H9 (cell line): ENCODE measurements at regions not wholly inside any gene's neighbourhood (a gene's known extent, or its start where the extent isn't known, plus 50 kb on each side); places are given as distances from the start of the nearest gene placed in this dataset.

Experiments used
- DNase-seq: peaks from one replicate; pipeline ENCODE4 v3.0.0-alpha.2; 2017
- H2AFZ ChIP-seq: one replicate; pipeline ENCODE4 v1.6.1; 2013; ENCODE audit warnings: mild to moderate bottlenecking, low read length, control low read depth, moderate library complexity
- H2AK5ac ChIP-seq: 2 replicates; pipeline ENCODE4 v1.6.1; 2013; ENCODE audit warnings: low read length, control low read depth, mixed read lengths; ENCODE audit not compliant: insufficient read length
- H2BK120ac ChIP-seq: one replicate; pipeline ENCODE4 v1.6.1; 2013; ENCODE audit warnings: low read depth, mild to moderate bottlenecking, low read length, control low read depth, inconsistent platforms; ENCODE audit not compliant: poor library complexity, severe bottlenecking
- H2BK12ac ChIP-seq: 2 replicates; pipeline ENCODE4 v1.6.1; 2013; ENCODE audit warnings: low read length, control low read depth, mixed read lengths, low read depth; ENCODE audit not compliant: insufficient read length
- H2BK15ac ChIP-seq: 2 replicates; pipeline ENCODE4 v1.6.1; 2013; ENCODE audit warnings: low read depth, low read length, control low read depth
- H2BK20ac ChIP-seq: one replicate; pipeline ENCODE4 v1.6.1; 2013; ENCODE audit warnings: low read depth, mild to moderate bottlenecking, low read length, control low read depth, inconsistent platforms; ENCODE audit not compliant: poor library complexity, severe bottlenecking
- H2BK5ac ChIP-seq: 2 replicates; pipeline ENCODE4 v1.6.1; 2013; ENCODE audit warnings: low read length, control low read depth, mixed read lengths; ENCODE audit not compliant: insufficient read length
- H3K14ac ChIP-seq: 2 replicates; pipeline ENCODE4 v1.6.1; 2013; ENCODE audit warnings: low read length, control low read depth; ENCODE audit not compliant: insufficient read depth
- H3K18ac ChIP-seq: 2 replicates; pipeline ENCODE4 v1.6.1; 2013; ENCODE audit warnings: low read depth, mild to moderate bottlenecking, mixed read lengths, low read length, control low read depth; ENCODE audit not compliant: insufficient read length
- H3K23ac ChIP-seq: 2 replicates; pipeline ENCODE4 v1.6.1; 2013; ENCODE audit warnings: low read length, control low read depth, mixed read lengths, low read depth; ENCODE audit not compliant: insufficient read length
- H3K23me2 ChIP-seq: 2 replicates; pipeline ENCODE4 v1.6.1; 2013; ENCODE audit warnings: low read depth, mild to moderate bottlenecking, mixed read lengths, low read length, control low read depth; ENCODE audit not compliant: insufficient read length, poor library complexity, severe bottlenecking
- H3K27ac ChIP-seq: 2 replicates; pipeline ENCODE4 v1.5.1; 2013; ENCODE audit warnings: low read length, control low read depth, mixed read lengths, low read depth; ENCODE audit not compliant: insufficient read length
- H3K27me3 ChIP-seq: 2 replicates; pipeline ENCODE4 v1.6.1; 2013; ENCODE audit warnings: low read length, control low read depth, inconsistent platforms; ENCODE audit not compliant: insufficient read depth
- H3K4ac ChIP-seq: 2 replicates; pipeline ENCODE4 v1.6.1; 2013; ENCODE audit warnings: low read depth, mild to moderate bottlenecking, control low read depth, inconsistent platforms, low read length, moderate library complexity
- H3K4me1 ChIP-seq: 2 replicates; pipeline ENCODE4 v1.6.1; 2013; ENCODE audit warnings: low read length, control low read depth, inconsistent platforms; ENCODE audit not compliant: insufficient read depth
- H3K4me2 ChIP-seq: 2 replicates; pipeline ENCODE4 v1.6.1; 2013; ENCODE audit warnings: low read length, control low read depth, mixed read lengths; ENCODE audit not compliant: insufficient read length, insufficient read depth
- H3K56ac ChIP-seq: 2 replicates; pipeline ENCODE4 v1.6.1; 2013; ENCODE audit warnings: low read depth, mild to moderate bottlenecking, mixed read lengths, low read length, control low read depth; ENCODE audit not compliant: insufficient read length
- H3K79me1 ChIP-seq: 2 replicates; pipeline ENCODE4 v1.6.1; 2013; ENCODE audit warnings: low read depth, mild to moderate bottlenecking, moderate library complexity, low read length, control low read depth, inconsistent platforms; ENCODE audit not compliant: insufficient read depth, poor library complexity, severe bottlenecking
- H3K79me2 ChIP-seq: 2 replicates; pipeline ENCODE4 v1.6.1; 2013; ENCODE audit warnings: low read length, control low read depth, inconsistent platforms; ENCODE audit not compliant: insufficient read depth
- H3K9ac ChIP-seq: 2 replicates; pipeline ENCODE4 v1.6.1; 2013; ENCODE audit warnings: low read length, control low read depth, mixed read lengths; ENCODE audit not compliant: insufficient read length; ENCODE audit errors: extremely low read depth
- H3K9me3 ChIP-seq: one replicate; pipeline ENCODE4 v1.6.1; 2013; ENCODE audit warnings: low read depth, low read length, inconsistent platforms; ENCODE audit not compliant: control insufficient read depth
- H3T11ph ChIP-seq: one replicate; pipeline ENCODE4 v1.6.1; 2013; ENCODE audit warnings: mild to moderate bottlenecking, low read length, control low read depth, inconsistent platforms
- H4K20me1 ChIP-seq: one replicate; pipeline ENCODE4 v1.6.1; 2013; ENCODE audit not compliant: control insufficient read depth, insufficient read length, insufficient read depth
- H4K5ac ChIP-seq: 2 replicates; pipeline ENCODE4 v1.6.1; 2013; ENCODE audit warnings: low read depth, mild to moderate bottlenecking, mixed read lengths, low read length, control low read depth; ENCODE audit not compliant: insufficient read length
- H4K8ac ChIP-seq: replicated peaks from 2 replicates; pipeline ENCODE4 v1.6.1; 2013; ENCODE audit warnings: low read length, control low read depth, mixed read lengths, low read depth; ENCODE audit not compliant: insufficient read length
- H4K91ac ChIP-seq: 2 replicates; pipeline ENCODE4 v1.6.1; 2013; ENCODE audit warnings: low read depth, mild to moderate bottlenecking, moderate library complexity, mixed read lengths, low read length, control low read depth; ENCODE audit not compliant: insufficient read length
- H3K27ac Mint-ChIP-seq, 3 experiments: 2 replicates in 2 of 3; 3 replicates in 1 of 3; pipeline ENCODE4 v1.8.0; 2020 to 2021; ENCODE audit warnings: mixed read lengths in 3 of 3, mild to moderate bottlenecking in 1 of 3, moderate library complexity in 1 of 3
- H3K27me3 Mint-ChIP-seq: 2 replicates; pipeline ENCODE4 v1.8.0; 2021; ENCODE audit warnings: low read depth, mild to moderate bottlenecking, moderate library complexity, mixed read lengths
- H3K36me3 Mint-ChIP-seq, 3 experiments: 2 replicates in 2 of 3; 3 replicates in 1 of 3; pipeline ENCODE4 v1.8.0; 2020 to 2021; ENCODE audit warnings: low read depth in 3 of 3, mixed read lengths in 3 of 3; ENCODE audit not compliant: insufficient read depth in 1 of 3
- H3K4me1 Mint-ChIP-seq, 2 experiments: 2 replicates each; pipeline ENCODE4 v1.8.0; 2020; ENCODE audit warnings: mixed read lengths in 2 of 2
- H3K4me3 Mint-ChIP-seq, 2 experiments: 2 replicates in 1 of 2; 3 replicates in 1 of 2; pipeline ENCODE4 v1.8.0; 2020 to 2021; ENCODE audit warnings: mild to moderate bottlenecking in 2 of 2, mixed read lengths in 2 of 2, moderate library complexity in 1 of 2
- H3K9me3 Mint-ChIP-seq, 2 experiments: 2 replicates in 1 of 2; 3 replicates in 1 of 2; pipeline ENCODE4 v1.8.0; 2020; ENCODE audit warnings: mild to moderate bottlenecking in 2 of 2, mixed read lengths in 2 of 2, moderate library complexity in 1 of 2
- CTCF ChIP-seq: fragments of 200-600 bp; sonication (generic); conservative IDR thresholded peaks from 3 replicates; pipeline ENCODE4 v1.8.0; 2021; ENCODE audit warnings: antibody characterized with exemption, mild to moderate bottlenecking
- WGBS: extraction: QIAGEN DNeasy Blood & Tissue Kit; methylation state at CpG from one replicate; pipeline ENCODE4 v1.1.7; 2013; ENCODE audit warnings: missing lambda C conversion rate, low lambda C conversion rate, mixed read lengths; ENCODE audit not compliant: insufficient read length; ENCODE audit errors: extremely low coverage; 5-methylcytosine and 5-hydroxymethylcytosine counted together

GRCh38 chr16:59113004-59113670 lies 379.0 kb upstream of the GOT2 start:
- Histone ChIP-seq H3K27ac (no peak overlapping the region), H4K5ac (no peak overlapping the region), H3K4ac (no peak overlapping the region), H3K9ac (no peak overlapping the region), H3T11ph (no peak overlapping the region), H2AK5ac (no peak overlapping the region), H2BK15ac (no peak overlapping the region), H4K8ac (no peak overlapping the region), H3K18ac (no peak overlapping the region), H2BK20ac (no peak overlapping the region), H4K91ac (no peak overlapping the region), H3K23me2 (no peaks in the 10 kb centered on the region), H3K79me1 (no peaks in the 10 kb centered on the region), H3K4me1 (peaks cover 2% of the 10 kb centered on the region; the same call in 1 of the 2 replicates), H3K56ac (no peak overlapping the region), H3K4me2 (no peak overlapping the region), H2BK5ac (no peak overlapping the region), H2AFZ (no peak overlapping the region), H2BK12ac (no peak overlapping the region), H3K9me3 (no peaks in the 10 kb centered on the region), H4K20me1 (no peaks in the 10 kb centered on the region), H3K23ac (no peak overlapping the region), H3K27me3 (no peaks in the 10 kb centered on the region), H3K79me2 (no peaks in the 10 kb centered on the region), H2BK120ac (no peak overlapping the region), H3K14ac (no peak overlapping the region)
- peaks cover 0 to 2% (median 0%) of the 10 kb centered on the region in 3 experiments; a peak in 2 of 7 replicates for H3K36me3 Mint-ChIP-seq
- no peak for TF ChIP-seq CTCF
- peaks cover 15 to 19% of the 10 kb centered on the region in 2 experiments for H3K4me1 Mint-ChIP-seq
- no peaks in the 10 kb centered on the region for H3K27me3 Mint-ChIP-seq
- WGBS: no CpG with 5 or more reads among the region's 2 CpGs
- no peak overlapping the region for H3K27ac Mint-ChIP-seq
- H3K9me3 Mint-ChIP-seq: no peaks in the 10 kb centered on the region; a peak in 1 of 5 replicates
- H3K4me3 Mint-ChIP-seq: no peak overlapping the region
- no peak for DNase-seq
